HepG2 (cell line): ENCODE measurements at regions not wholly inside any gene's neighbourhood (a gene's known extent, or its start where the extent isn't known, plus 50 kb on each side); places are given as distances from the start of the nearest gene placed in this dataset.

ENCODE experiments used
- ATAC-seq: fragments of 200-7000 bp; cut with Tn5 transposase; 3 replicates; pipeline ENCODE4 v1.9.1; 2020; ENCODE audit warnings: mild to moderate bottlenecking, moderate library complexity
- BruUV-seq: library from RNA; stranded (reverse); fragments of 400-500 nt; replicated peaks from 2 replicates; lab custom pipeline; 2021; lab: Mats Ljungman, UMichigan
- CTCF ChIA-PET: fragments of 300-600 bp; formaldehyde crosslinking; extraction: SDS; loops from one replicate; lab custom pipeline; 2021; ENCODE audit warnings: low total read pairs, inconsistent platforms, low intra/inter-chr PET ratio; lab: Yijun Ruan, JAX
- POLR2A ChIA-PET: fragments of 350-600 bp; sonication (Branson Sonifier 250); formaldehyde crosslinking; loops from one replicate; lab custom pipeline; 2020; ENCODE audit warnings: antibody characterized with exemption, inconsistent platforms; lab: Yijun Ruan, JAX
- DNase-seq: peaks from one replicate; pipeline ENCODE4 v3.0.0-alpha.2; 2015; ENCODE audit warnings: low spot score
- FAIRE-seq: peaks from 3 replicates; lab custom pipeline; 2011; peaks lifted over from hg19 to GRCh38; lab: Jason Lieb, UNC
- H2AFZ ChIP-seq: one replicate; pipeline ENCODE4 v1.6.1; 2011; ENCODE audit warnings: low read length, inconsistent platforms
- H3K27ac ChIP-seq: fragments of 300-600 bp; 3 replicates; pipeline ENCODE4 v1.8.0; 2011; ENCODE audit warnings: mixed run types, mild to moderate bottlenecking, mixed read lengths, low read length, inconsistent platforms; ENCODE audit not compliant: insufficient read depth; ENCODE audit errors: extremely low read length
- H3K27me3 ChIP-seq, 2 experiments: fragments of 200-600 bp in 1 of 2; 2 replicates in 1 of 2; 3 replicates in 1 of 2; pipeline versions ENCODE4 v1.6.0 to v1.8.0; 2011; ENCODE audit warnings: low read length in 2 of 2, mild to moderate bottlenecking in 2 of 2, moderate library complexity in 2 of 2, inconsistent platforms in 1 of 2; ENCODE audit not compliant: insufficient read depth in 2 of 2, control insufficient read depth in 1 of 2
- H3K36me3 ChIP-seq, 2 experiments: fragments of 200-600 bp in 1 of 2; replicated peaks in 1 of 2; 2 replicates in 1 of 2; 3 replicates in 1 of 2; pipeline versions ENCODE4 v1.5.1 to v1.8.0; 2011; ENCODE audit warnings: low read length in 2 of 2, inconsistent platforms in 1 of 2; ENCODE audit not compliant: insufficient read depth in 2 of 2, control insufficient read depth in 1 of 2
- H3K4me1 ChIP-seq: 2 replicates; pipeline ENCODE4 v1.5.1; 2012; ENCODE audit warnings: low read length, inconsistent platforms; ENCODE audit not compliant: insufficient read depth
- H3K4me2 ChIP-seq: 2 replicates; pipeline ENCODE4 v1.6.0; 2011; ENCODE audit warnings: low read depth, low read length, inconsistent platforms
- H3K4me3 ChIP-seq, 3 experiments: fragments of 200-600 bp in 1 of 3; sonication (generic), shearing (Covaris generic) in 1 of 3; replicated peaks in 1 of 3; 2 replicates each; pipeline ENCODE4 v1.5.1; 2011 to 2016; ENCODE audit warnings: low read length in 3 of 3, inconsistent platforms in 2 of 3, low read depth in 2 of 3, mild to moderate bottlenecking in 2 of 3, control low read depth in 1 of 3, mixed read lengths in 1 of 3; ENCODE audit not compliant: insufficient read depth in 1 of 3
- H3K79me2 ChIP-seq: one replicate; pipeline ENCODE4 v1.6.1; 2011; ENCODE audit warnings: low read length, inconsistent platforms; ENCODE audit not compliant: insufficient read depth
- H3K9ac ChIP-seq: 2 replicates; pipeline ENCODE4 v1.6.0; 2011; ENCODE audit warnings: mild to moderate bottlenecking, low read depth, low read length, inconsistent platforms; ENCODE audit not compliant: insufficient read depth
- H3K9me3 ChIP-seq: 2 replicates; pipeline ENCODE4 v1.5.1; 2012; ENCODE audit warnings: mild to moderate bottlenecking, low read length
- H4K20me1 ChIP-seq: 2 replicates; pipeline ENCODE4 v1.6.0; 2011; ENCODE audit warnings: inconsistent platforms, mild to moderate bottlenecking, low read length, moderate library complexity; ENCODE audit not compliant: insufficient read depth
- EEA1 ChIP-seq: sonication (generic); formaldehyde crosslinking; IDR thresholded peaks from 2 replicates; pipeline ENCODE4 v1.5.1; 2020; ENCODE audit warnings: mild to moderate bottlenecking, missing genetic modification reagents, borderline replicate concordance
- EED ChIP-seq: sonication (generic); formaldehyde crosslinking; IDR thresholded peaks from 2 replicates; pipeline ENCODE4 v1.5.0; 2020; ENCODE audit warnings: mild to moderate bottlenecking, missing genetic modification reagents
- HOXD1 ChIP-seq: sonication (generic); formaldehyde crosslinking; IDR thresholded peaks from 2 replicates; pipeline ENCODE4 v1.5.0; 2020; ENCODE audit warnings: missing genetic modification reagents
- KIAA2018 ChIP-seq: sonication (generic); formaldehyde crosslinking; IDR thresholded peaks from 2 replicates; pipeline ENCODE4 v1.5.0; 2020; ENCODE audit warnings: mild to moderate bottlenecking, missing genetic modification reagents, borderline replicate concordance
- MAX ChIP-seq: IDR thresholded peaks from 2 replicates; pipeline ENCODE4 v1.6.1; 2012; ENCODE audit warnings: inconsistent platforms
- ZMYM2 ChIP-seq: sonication (generic); formaldehyde crosslinking; IDR thresholded peaks from 2 replicates; pipeline ENCODE4 v1.8.0; 2022; ENCODE audit warnings: mild to moderate bottlenecking, missing genetic modification reagents
- ZNF597 ChIP-seq: sonication (generic); formaldehyde crosslinking; IDR thresholded peaks from 2 replicates; pipeline ENCODE4 v1.5.0; 2020; ENCODE audit warnings: missing genetic modification reagents
- ZNF883 ChIP-seq: sonication (generic); formaldehyde crosslinking; IDR thresholded peaks from 2 replicates; pipeline ENCODE4 v1.5.1; 2020; ENCODE audit warnings: mild to moderate bottlenecking, missing genetic modification reagents; ENCODE audit errors: not compliant biosample characterization
- ZSCAN21 ChIP-seq: sonication (generic); formaldehyde crosslinking; IDR thresholded peaks from 2 replicates; pipeline ENCODE4 v1.8.0; 2022; ENCODE audit warnings: mild to moderate bottlenecking, missing genetic modification reagents, moderate library complexity, borderline replicate concordance
- WGBS: methylation state at CpG from one replicate; pipeline ENCODE4 v1.1.6; 2017; ENCODE audit warnings: low lambda C conversion rate; 5-methylcytosine and 5-hydroxymethylcytosine counted together
- in situ Hi-C: cut with HindIII; loops from 2 replicates; pipeline ENCODE4 v1.10.0; 2017; ENCODE audit warnings: low pct_unique_long_range_greater_than_20kb; ENCODE audit not compliant: extremely low pct_ligation_motif_present
- intact Hi-C: fragments of 100-400 bp; cut with micrococcal nuclease; formaldehyde crosslinking; loops from one replicate; pipeline ENCODE4 v1.10.0; 2022; ENCODE audit not compliant: unreplicated experiment

GRCh38 chr7:372546-372931 lies 82.6 kb downstream of the FOXL3 start:
- H3K36me3 ChIP-seq: no peaks in the 10 kb centered on the region
- POLR2A ChIA-PET: interaction anchor here (0.7 to 2.0 kb wide), 15 partner anchors 9 to 170 kb away, joined by 3 to 17 read pairs (median 5); no protein-coding TSS in a partner anchor
- peak; percentile 14 for TF ChIP-seq MAX
- 0 out of 2 replicates have a peak, but pooled peaks have one; percentile 48 for TF ChIP-seq EEA1
- TF ChIP-seq HOXD1 (CRISPR knock-in tag): 0 out of 2 replicates have a peak, but pooled peaks have one; percentile 7
- peak; percentile 10 for TF ChIP-seq ZNF883 (CRISPR knock-in tag)
- TF ChIP-seq KIAA2018 (CRISPR knock-in tag): no peak
- peak; percentile 5; the same call in 1 of the 2 replicates for TF ChIP-seq ZSCAN21 (CRISPR knock-in tag)
- 0 out of 2 replicates have a peak, but pooled peaks have one; percentile 44 for TF ChIP-seq EED (CRISPR knock-in tag)
- 0 out of 2 replicates have a peak, but pooled peaks have one; percentile 32 for TF ChIP-seq ZMYM2 (CRISPR knock-in tag)
- no peak for TF ChIP-seq ZNF597
- H3K9me3 ChIP-seq: no peaks in the 10 kb centered on the region
- H3K79me2 ChIP-seq: no peaks in the 10 kb centered on the region
- peak overlapping the region; percentile 73 for H3K27ac ChIP-seq
- CTCF ChIA-PET: no interaction called here
- 0 out of 2 replicates have a peak overlapping the region, but pooled peaks have one; percentile 16 for H3K9ac ChIP-seq
- in situ Hi-C loops: no loop called here
- intact Hi-C loops: loop anchor here (2.0 to 10.0 kb wide), 3 partner anchors 30 to 52 kb away; no protein-coding TSS in a partner anchor
- H3K27me3 ChIP-seq: peaks cover 8 to 14% of the 10 kb centered on the region in 2 experiments; a peak in 4 of 5 replicates
- FAIRE-seq: no peak
- H3K4me3 ChIP-seq: peak overlapping the region in 1 of 3 experiments; percentile 49; a peak in 2 of 6 replicates
- H2AFZ ChIP-seq: no peak overlapping the region
- no peaks in the 10 kb centered on the region for H4K20me1 ChIP-seq
- no TSS peak for BruUV-seq
- WGBS: 16% methylated on average over 10 of the region's 15 CpGs
- no peak for DNase-seq
- ATAC-seq: peak; percentile 20
- H3K4me1 ChIP-seq: peaks cover 60% of the 10 kb centered on the region
- H3K4me2 ChIP-seq: peak overlapping the region; percentile 87
